Loucy (cell line): ENCODE measurements at regions not wholly inside any gene's neighbourhood (a gene's known extent, or its start where the extent isn't known, plus 50 kb on each side); places are given as distances from the start of the nearest gene placed in this dataset.

Source experiments
- H2AFZ ChIP-seq: fragments of 200-600 bp; sonication (generic); 2 replicates; pipeline ENCODE4 v1.6.0; 2016; ENCODE audit warnings: antibody characterized with exemption, mild to moderate bottlenecking, low read length, moderate library complexity
- H3F3A ChIP-seq: fragments of 200-600 bp; 2 replicates; pipeline ENCODE4 v1.6.0; 2016; ENCODE audit warnings: antibody characterized with exemption, low read depth, mild to moderate bottlenecking
- H3K27me3 ChIP-seq: fragments of 200-600 bp; sonication (generic); 2 replicates; pipeline ENCODE4 v1.6.1; 2014; ENCODE audit warnings: low read length, mild to moderate bottlenecking; ENCODE audit not compliant: insufficient read depth, poor library complexity, severe bottlenecking
- H3K36me3 ChIP-seq: fragments of 200-600 bp; sonication (generic); 2 replicates; pipeline ENCODE4 v1.6.1; 2016; ENCODE audit warnings: low read length; ENCODE audit not compliant: insufficient read depth
- H3K4me1 ChIP-seq: fragments of 200-600 bp; sonication (generic); 2 replicates; pipeline ENCODE4 v1.5.1; 2014; ENCODE audit warnings: low read length, mild to moderate bottlenecking; ENCODE audit not compliant: insufficient read depth, poor library complexity, severe bottlenecking
- H3K4me2 ChIP-seq: fragments of 200-600 bp; sonication (generic); 2 replicates; pipeline ENCODE4 v1.6.0; 2014; ENCODE audit warnings: antibody characterized with exemption, low read length, low read depth, mild to moderate bottlenecking; ENCODE audit not compliant: poor library complexity, severe bottlenecking
- H3K4me3 ChIP-seq: fragments of 200-600 bp; sonication (generic); 2 replicates; pipeline ENCODE4 v1.5.1; 2014; ENCODE audit warnings: low read length, mild to moderate bottlenecking, mixed read lengths; ENCODE audit not compliant: poor library complexity, severe bottlenecking
- H3K79me2 ChIP-seq: fragments of 200-600 bp; sonication (generic); 2 replicates; pipeline ENCODE4 v1.6.1; 2014; ENCODE audit warnings: low read length; ENCODE audit not compliant: insufficient read depth
- H3K9ac ChIP-seq: fragments of 200-600 bp; sonication (generic); 2 replicates; pipeline ENCODE4 v1.6.0; 2014; ENCODE audit warnings: mild to moderate bottlenecking, low read depth, low read length, moderate library complexity; ENCODE audit not compliant: poor library complexity, severe bottlenecking
- H3K9me2 ChIP-seq: fragments of 200-600 bp; sonication (generic); replicated peaks from 2 replicates; pipeline ENCODE4 v1.6.1; 2016; ENCODE audit warnings: low read depth, low read length, mixed read lengths
- H3K9me3 ChIP-seq: fragments of 200-600 bp; sonication (generic); 2 replicates; pipeline ENCODE4 v1.6.1; 2014; ENCODE audit warnings: mild to moderate bottlenecking, antibody characterized with exemption, low read length, low read depth; ENCODE audit not compliant: insufficient read depth
- H4K20me1 ChIP-seq: fragments of 200-600 bp; sonication (generic); 2 replicates; pipeline ENCODE4 v1.6.0; 2014; ENCODE audit warnings: antibody characterized with exemption, low read length, mild to moderate bottlenecking; ENCODE audit not compliant: insufficient read depth, poor library complexity, severe bottlenecking
- CTCF ChIP-seq: fragments of 200-600 bp; sonication (generic); conservative IDR thresholded peaks from 2 replicates; pipeline ENCODE4 v1.5.1; 2014; ENCODE audit warnings: mild to moderate bottlenecking, antibody characterized with exemption, low read length
- EZH2phosphoT487 ChIP-seq: fragments of 200-600 bp; IDR thresholded peaks from 2 replicates; pipeline ENCODE4 v1.6.1; 2018; ENCODE audit warnings: antibody characterized with exemption, mild to moderate bottlenecking, moderate library complexity, borderline replicate concordance

GRCh38 chr2:71858071-71858470, 289.6 kb downstream of the CYP26B1 start:
- Histone ChIP-seq H3K4me2 (no peak overlapping the region), H3K36me3 (no peaks in the 10 kb centered on the region), H4K20me1 (no peaks in the 10 kb centered on the region), H3K79me2 (no peaks in the 10 kb centered on the region), H3K27me3 (no peaks in the 10 kb centered on the region), H3K9ac (no peak overlapping the region), H3F3A (no peaks in the 10 kb centered on the region), H2AFZ (no peak overlapping the region), H3K9me3 (no peaks in the 10 kb centered on the region; the same call in 1 of the 2 replicates), H3K4me3 (no peak overlapping the region), H3K9me2 (no peaks in the 10 kb centered on the region), H3K4me1 (no peaks in the 10 kb centered on the region)
- no peak for TF ChIP-seq CTCF
- no peak for TF ChIP-seq EZH2phosphoT487

GRCh38 chr2:71857636-71858035, 290.0 kb downstream of the CYP26B1 start:
- H3K9me2 ChIP-seq = no peaks in the 10 kb centered on the region
- H3K4me3 ChIP-seq = no peak overlapping the region
- no peaks in the 10 kb centered on the region for H4K20me1 ChIP-seq
- H2AFZ ChIP-seq = no peak overlapping the region
- no peaks in the 10 kb centered on the region; the same call in 1 of the 2 replicates for H3K9me3 ChIP-seq
- no peaks in the 10 kb centered on the region for H3K79me2 ChIP-seq
- no peak overlapping the region for H3K4me2 ChIP-seq
- no peaks in the 10 kb centered on the region for H3F3A ChIP-seq
- H3K9ac ChIP-seq = no peak overlapping the region
- H3K27me3 ChIP-seq = no peaks in the 10 kb centered on the region
- TF ChIP-seq CTCF = no peak
- TF ChIP-seq EZH2phosphoT487 = no peak
- no peaks in the 10 kb centered on the region for H3K4me1 ChIP-seq
- no peaks in the 10 kb centered on the region for H3K36me3 ChIP-seq

- Histone ChIP-seq H3K4me1 (no peaks in the 10 kb centered on the region), H3K79me2 (no peaks in the 10 kb centered on the region), H3K9me3 (no peaks in the 10 kb centered on the region; the same call in 1 of the 2 replicates), H3K4me3 (no peak overlapping the region), H2AFZ (no peak overlapping the region), H3K27me3 (no peaks in the 10 kb centered on the region), H3K36me3 (no peaks in the 10 kb centered on the region), H3F3A (no peaks in the 10 kb centered on the region), H3K4me2 (no peak overlapping the region), H4K20me1 (no peaks in the 10 kb centered on the region), H3K9ac (no peak overlapping the region), H3K9me2 (no peaks in the 10 kb centered on the region)
- TF ChIP-seq CTCF = no peak
- TF ChIP-seq EZH2phosphoT487 = no peak
Measured at GRCh38 chr2:71856773-71857525, 290.7 kb downstream of the CYP26B1 start.
